ENCODE measurements at regions not wholly inside any gene's neighbourhood (a gene's known extent, or its start where the extent isn't known, plus 50 kb on each side); places are given as distances from the start of the nearest gene placed in this dataset.
"Not testable (repeated sequence)": the region's sequence is repeated elsewhere in the genome, so short reads cannot be mapped to it uniquely, and the experiment has no call there.

- 40 to 52% methylated on average over 15 of the region's 15 CpGs for WGBS, 2 donors
- DNase-seq (ENCODE audit: low spot score in 2 of 2), result no peak
- no peak overlapping the region for H3K4me3 ChIP-seq (ENCODE audit: low read depth, poor library complexity, severe bottlenecking)
- intact Hi-C loops (cut with DNase I; ENCODE audit: low total_unique reads), result no loop called here
- TF ChIP-seq CTCF (IDR thresholded peaks at IDR 0.05) (no peak), POLR2A (IDR thresholded peaks at IDR 0.05) (no peak)
Measured at GRCh38 chr17:73855720-73856333, 211.6 kb upstream of the SDK2 start.

- no peak for DNase-seq (ENCODE audit: low spot score in 2 of 2)
- intact Hi-C loops (cut with DNase I; ENCODE audit: low total_unique reads), result no loop called here
- 58 to 61% methylated on average over 11 of the region's 11 CpGs for WGBS, 2 donors
- no peak overlapping the region for H3K4me3 ChIP-seq (ENCODE audit: low read depth, poor library complexity, severe bottlenecking)
- TF ChIP-seq POLR2A (IDR thresholded peaks at IDR 0.05) (no peak), CTCF (IDR thresholded peaks at IDR 0.05) (no peak)
Measured at GRCh38 chr17:73856556-73856955, 212.3 kb upstream of the SDK2 start.

GRCh38 chr17:73859439-73860008 is 215.3 kb upstream of the SDK2 start:
- DNase-seq (ENCODE audit: low spot score in 2 of 2); intact Hi-C loops (cut with DNase I; ENCODE audit: low total_unique reads); H3K4me3 ChIP-seq (ENCODE audit: low read depth, poor library complexity, severe bottlenecking): not testable (repeated sequence)
- WGBS, 2 donors, result 83% methylated on average over 1 of the region's 1 CpG

- 96% methylated on average over 3 of the region's 3 CpGs for WGBS, 2 donors
- H3K4me3 ChIP-seq (ENCODE audit: low read depth, poor library complexity, severe bottlenecking), result no peak overlapping the region
- no peak for DNase-seq (ENCODE audit: low spot score in 2 of 2)
- intact Hi-C loops (cut with DNase I; ENCODE audit: low total_unique reads), result no loop called here
- TF ChIP-seq CTCF (IDR thresholded peaks at IDR 0.05) (no peak), POLR2A (IDR thresholded peaks at IDR 0.05) (no peak)
Measured at GRCh38 chr17:73861543-73861942, 217.3 kb upstream of the SDK2 start.

GRCh38 chr17:73863761-73864535 is 219.7 kb upstream of the SDK2 start:
- 88 to 90% methylated on average over 14 to 15 of the region's 18 CpGs for WGBS, 2 donors
- intact Hi-C loops (cut with DNase I; ENCODE audit: low total_unique reads), result no loop called here
- DNase-seq (ENCODE audit: low spot score in 2 of 2), result no peak
- no peak overlapping the region for H3K4me3 ChIP-seq (ENCODE audit: low read depth, poor library complexity, severe bottlenecking)
- no peak for TF ChIP-seq CTCF (IDR thresholded peaks at IDR 0.05)
- no peak for TF ChIP-seq POLR2A (IDR thresholded peaks at IDR 0.05)

GRCh38 chr17:73865831-73866230 is 221.6 kb upstream of the SDK2 start:
- DNase-seq (ENCODE audit: low spot score in 2 of 2), result no peak
- intact Hi-C loops (cut with DNase I; ENCODE audit: low total_unique reads), result no loop called here
- no peak for TF ChIP-seq CTCF (IDR thresholded peaks at IDR 0.05)
- no peak for TF ChIP-seq POLR2A (IDR thresholded peaks at IDR 0.05)
- WGBS, 2 donors, result 57 to 61% methylated on average over 12 of the region's 12 CpGs
- no peak overlapping the region for H3K4me3 ChIP-seq (ENCODE audit: low read depth, poor library complexity, severe bottlenecking)

Data from lower leg skin (tissue), 4 donors.